HS-5 (cell line): ENCODE measurements at regions not wholly inside any gene's neighbourhood (a gene's known extent, or its start where the extent isn't known, plus 50 kb on each side); places are given as distances from the start of the nearest gene placed in this dataset.
"Not testable (repeated sequence)": the region's sequence is repeated elsewhere in the genome, so short reads cannot be mapped to it uniquely, and the experiment has no call there.

Experiments
- DNase-seq: peaks from one replicate; pipeline ENCODE4 v3.0.0-alpha.2; 2012; ENCODE audit warnings: low read depth

DNA sequence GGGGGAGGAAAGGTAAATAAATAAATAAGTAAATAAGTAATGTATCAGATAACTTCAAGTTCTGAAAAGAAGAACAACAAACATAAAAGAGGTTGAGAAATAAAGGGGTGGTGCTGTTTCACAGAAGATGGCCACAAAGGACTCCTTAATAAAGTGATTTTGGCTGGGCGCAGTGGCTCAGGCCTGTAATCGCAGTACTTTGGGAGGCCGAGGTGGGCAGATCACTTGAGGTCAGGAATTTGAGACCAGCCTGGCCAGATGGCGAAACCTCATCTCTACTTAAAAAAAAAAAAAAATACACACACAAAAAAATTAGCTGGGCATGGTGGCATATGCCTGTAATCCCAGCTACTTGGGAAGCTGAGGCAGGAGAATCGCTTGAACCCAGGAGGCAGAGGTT lies 315.5 kb downstream of the MIAT start:
- DNase-seq: not testable (repeated sequence)

DNA sequence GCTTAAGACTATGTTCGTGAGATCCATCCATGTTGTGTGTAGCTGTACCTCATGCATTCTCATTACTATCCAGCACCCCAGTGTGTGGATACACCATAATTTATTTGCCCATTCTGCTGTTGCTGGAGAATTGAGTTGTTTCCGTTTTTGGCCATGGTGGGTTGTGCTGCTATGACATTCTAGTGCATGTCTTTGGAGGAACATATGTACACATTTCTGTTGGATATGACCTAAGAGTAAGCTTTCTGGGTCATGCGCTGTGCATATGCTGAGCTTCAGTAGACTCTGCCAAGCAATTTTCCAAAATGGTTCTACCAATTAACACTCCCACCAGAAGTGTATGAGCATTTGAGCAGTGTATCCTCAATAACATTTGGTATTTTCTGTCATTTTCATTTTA lies 316.6 kb downstream of the MIAT start:
- DNase-seq: no peak

DNA sequence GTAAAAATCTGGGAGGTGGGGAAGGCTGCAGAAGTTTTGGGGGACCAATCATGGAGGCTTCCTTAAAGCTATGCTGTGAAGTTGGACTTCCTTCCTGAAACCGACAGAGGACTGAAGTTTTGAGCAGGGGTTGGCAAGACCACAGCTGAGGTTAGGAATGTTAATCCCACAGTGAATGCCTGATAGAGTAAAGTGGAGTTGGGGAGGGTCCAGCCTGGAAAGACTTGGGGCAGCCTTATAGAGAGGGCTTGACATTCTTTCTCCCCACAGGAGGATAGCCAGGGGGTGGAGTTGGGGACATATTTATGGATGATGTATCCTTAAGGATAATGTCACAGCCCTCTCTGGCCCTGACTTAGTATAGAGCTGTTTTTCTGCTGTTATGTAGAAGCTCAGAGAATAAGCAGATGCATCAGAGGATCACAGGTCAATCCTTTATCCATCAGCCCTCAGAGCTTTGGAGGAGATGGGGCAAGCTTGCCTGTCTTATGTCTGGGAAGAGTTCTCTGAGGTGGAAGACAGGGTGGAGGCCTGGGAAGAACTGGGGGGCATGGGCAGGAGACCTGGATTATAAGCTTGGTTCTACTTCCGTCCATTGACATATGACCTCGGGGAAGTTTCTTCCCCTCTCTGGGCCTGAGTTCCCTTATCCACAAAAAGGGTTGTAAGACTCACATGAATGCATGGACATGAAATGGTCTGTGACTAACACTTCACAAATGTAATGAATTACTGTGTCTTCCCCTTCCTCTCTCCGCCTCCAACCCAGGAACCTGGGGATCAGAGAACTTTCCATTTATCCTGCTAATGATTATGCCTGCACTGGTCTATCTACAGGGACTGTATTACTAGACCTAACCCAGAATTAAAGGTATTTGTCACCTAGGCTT lies 317.8 kb downstream of the MIAT start:
- DNase-seq: no peak

- no peak for DNase-seq
These were observed 318.5 kb downstream of the MIAT start for GRCh38 chr22:26975865-26976264.

DNA sequence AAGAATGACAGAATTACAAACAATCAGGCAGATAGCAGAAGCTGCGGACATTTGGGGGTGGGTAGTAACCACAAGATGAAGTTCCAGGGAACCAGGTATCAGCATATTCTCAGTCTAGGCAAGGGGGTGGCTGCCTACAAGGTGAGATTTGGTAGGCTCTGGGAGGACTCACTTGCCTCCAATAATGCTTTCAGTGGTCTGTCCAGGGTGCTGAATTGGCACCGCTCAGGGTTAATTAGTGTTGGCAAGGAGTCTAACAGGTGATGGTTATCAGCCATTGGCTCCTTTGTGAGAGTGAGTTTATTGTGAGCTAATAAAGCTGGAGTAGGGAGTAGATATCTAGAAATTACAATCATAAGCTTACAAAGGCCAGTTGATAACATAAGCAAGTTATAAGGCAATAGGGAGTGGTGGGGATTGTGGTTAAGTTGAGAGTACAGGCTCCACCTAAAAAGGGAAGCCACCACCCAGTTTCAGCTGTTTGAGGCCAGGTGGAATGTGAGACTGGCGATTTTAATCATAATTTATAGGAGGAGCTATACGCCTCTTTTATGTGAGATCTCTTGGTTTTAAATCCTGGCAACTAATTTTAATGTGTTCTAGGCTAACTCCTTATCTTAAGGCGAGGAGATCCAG lies 320.5 kb downstream of the MIAT start:
- no peak for DNase-seq

DNA sequence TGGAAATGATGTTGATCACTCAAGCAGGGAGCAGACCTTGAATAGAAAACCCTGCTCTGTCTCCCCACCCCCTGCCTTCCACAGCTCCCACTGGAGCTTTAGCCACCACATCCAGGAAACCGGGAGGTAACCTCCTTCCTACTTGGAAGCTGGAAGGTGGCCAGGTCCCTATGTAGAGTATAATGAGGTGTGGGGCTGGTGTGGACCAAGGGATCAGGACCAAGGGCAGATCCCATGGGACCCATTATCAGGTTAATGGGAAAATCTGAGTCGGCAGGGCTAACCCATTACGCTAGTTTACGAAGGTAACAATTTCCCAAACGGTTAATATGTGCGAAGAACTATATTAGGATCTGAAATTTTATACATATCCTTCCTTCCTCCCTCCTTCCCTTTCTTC lies 321.9 kb downstream of the MIAT start:
- DNase-seq: no peak

DNA sequence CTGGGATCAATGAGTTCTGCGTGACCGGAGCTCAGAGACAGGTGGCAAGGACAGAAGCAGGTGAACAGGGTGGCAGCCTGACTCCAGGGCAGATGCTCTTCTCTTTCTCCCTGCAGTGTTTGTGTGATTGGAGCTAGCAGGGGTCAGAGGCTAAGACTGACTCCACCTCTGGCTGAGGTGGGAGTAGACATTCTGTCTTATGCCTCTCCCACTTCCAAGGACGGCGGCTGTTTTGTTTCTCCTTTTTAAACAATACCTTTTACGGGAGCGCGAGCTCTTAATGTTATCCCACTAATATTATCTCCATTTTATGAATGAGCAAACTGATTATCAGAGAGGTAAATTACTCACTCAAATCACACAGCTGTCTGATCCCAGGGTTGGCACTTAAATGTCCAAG lies 323.7 kb downstream of the MIAT start:
- no peak for DNase-seq

DNA sequence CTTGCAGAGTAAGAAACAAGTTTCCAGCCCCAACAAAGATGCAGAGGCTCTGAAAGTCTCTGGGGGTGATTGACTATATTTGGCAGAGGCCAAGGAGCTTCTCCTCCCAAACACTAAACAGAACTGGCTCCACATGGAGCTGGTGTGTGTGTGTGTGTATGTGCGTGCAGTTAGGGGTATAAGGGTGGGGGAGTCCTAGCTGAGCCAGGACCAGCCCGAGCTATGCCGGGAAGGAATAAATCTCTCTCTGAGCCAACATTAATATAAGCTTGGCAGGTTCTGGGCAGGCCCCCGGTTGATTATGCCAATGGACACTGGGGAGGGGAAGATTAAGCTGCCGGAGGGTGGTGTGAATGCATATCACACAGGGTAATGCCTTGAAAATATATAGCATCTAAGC lies 324.2 kb downstream of the MIAT start:
- no peak for DNase-seq

GRCh38 chr22:26983311-26983710 lies 325.9 kb downstream of the MIAT start:
- no peak for DNase-seq

- DNase-seq: no peak
These were observed 327.8 kb downstream of the MIAT start for GRCh38 chr22:26985206-26985605.

DNA sequence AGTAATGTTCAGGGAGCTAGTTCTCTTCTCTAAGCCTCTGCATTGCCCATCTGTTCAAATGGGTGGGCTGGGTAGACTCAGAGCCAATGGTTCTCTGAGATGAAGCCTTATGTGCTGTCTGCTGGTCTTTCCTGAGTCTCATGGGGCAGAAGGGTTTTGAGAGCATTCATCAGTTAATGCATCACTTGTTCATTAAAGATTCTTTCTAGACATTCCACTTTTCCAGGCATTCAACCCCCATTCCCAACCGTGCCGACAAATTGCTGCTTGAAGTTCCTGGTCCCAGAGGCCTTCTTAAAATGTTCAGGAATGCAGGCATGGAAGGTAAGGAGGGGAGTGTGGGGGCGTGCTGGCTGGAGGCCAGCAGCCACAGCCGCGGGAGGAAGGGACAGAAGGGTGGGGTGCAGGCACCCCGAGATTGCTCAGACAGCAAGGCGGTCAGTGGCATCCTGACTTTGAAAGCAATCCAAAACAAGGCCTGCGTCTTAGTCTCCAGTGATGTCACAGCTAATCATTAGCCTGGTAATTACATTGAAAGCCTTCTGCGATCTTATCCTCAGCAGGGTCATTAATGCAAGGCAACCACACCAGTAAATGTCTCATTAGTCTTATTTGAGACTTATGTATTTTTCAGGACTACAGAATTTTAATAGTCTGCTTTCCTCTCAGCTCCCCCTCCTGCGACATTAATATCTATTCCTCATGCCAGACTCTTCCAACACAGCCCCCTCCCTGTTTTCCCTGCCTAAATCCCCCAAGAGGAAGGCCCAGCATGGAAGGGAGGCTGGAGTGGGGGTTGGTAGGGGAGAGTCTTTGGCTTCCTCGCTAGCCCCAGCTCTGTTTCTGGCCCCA lies 328.8 kb downstream of the MIAT start:
- no peak for DNase-seq

GRCh38 chr22:26986884-26987283 lies 329.5 kb downstream of the MIAT start:
- no peak for DNase-seq

DNA sequence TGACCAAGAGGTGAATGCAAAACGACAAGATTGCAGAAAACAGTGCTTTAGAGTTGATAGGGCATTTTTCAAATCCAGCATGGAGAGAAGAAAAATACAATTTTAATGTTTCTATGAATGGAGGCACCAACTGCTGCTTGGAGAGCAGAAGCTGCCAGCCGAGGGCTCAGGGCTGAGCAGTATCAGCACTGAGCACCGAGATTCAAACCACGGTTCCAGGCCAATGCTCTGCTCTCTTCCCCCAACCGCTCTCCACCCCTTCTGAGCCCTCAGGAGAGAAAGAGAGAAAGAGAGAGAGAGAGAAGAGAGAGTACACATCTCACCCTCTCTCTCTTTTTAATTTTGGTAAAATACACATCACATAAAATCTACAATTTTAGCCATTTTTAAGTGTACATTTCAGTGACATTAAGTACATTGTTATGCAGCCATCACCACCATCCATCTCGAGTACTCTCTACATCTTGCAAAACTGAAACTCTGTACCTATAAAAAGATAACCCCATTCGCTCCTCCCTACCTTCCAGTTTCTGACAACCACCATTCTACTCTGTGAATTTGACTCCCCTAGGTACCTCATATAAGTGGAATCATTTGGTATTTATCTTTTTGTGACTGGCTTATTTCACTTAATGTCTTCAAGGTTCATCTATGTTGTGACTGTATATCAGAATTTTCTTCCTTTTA lies 333.3 kb downstream of the MIAT start:
- DNase-seq: no peak

GRCh38 chr22:26992556-26992955 lies 335.2 kb downstream of the MIAT start:
- DNase-seq: no peak

- DNase-seq: no peak
These were observed 336.5 kb downstream of the MIAT start for GRCh38 chr22:26993886-26994285.

GRCh38 chr22:26994801-26995200 lies 337.4 kb downstream of the MIAT start:
- DNase-seq: no peak

GRCh38 chr22:26995235-26995634 lies 337.8 kb downstream of the MIAT start:
- no peak for DNase-seq

DNA sequence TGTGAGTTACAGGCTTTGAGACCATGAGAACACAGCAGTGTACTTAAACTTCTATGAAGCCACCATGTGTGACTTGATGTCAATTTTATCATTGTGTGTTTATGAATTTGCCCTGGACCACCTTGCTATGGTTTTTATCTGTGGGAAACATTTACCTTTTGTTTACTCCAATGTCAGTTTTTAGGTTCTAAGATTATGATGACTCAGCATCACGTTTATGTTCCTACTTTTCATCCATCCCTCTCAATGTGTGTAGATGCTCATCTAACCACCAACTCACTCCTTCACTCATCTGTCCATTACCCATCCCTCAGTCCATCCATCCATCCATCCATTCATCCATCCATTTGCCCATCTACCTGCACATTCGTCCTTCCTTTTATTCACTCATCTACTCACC lies 338.8 kb downstream of the MIAT start:
- DNase-seq: no peak

- no peak for DNase-seq
These were observed 340.7 kb downstream of the MIAT start for GRCh38 chr22:26998129-26998528.

GRCh38 chr22:26998716-26999115 lies 341.3 kb downstream of the MIAT start:
- DNase-seq: no peak

DNA sequence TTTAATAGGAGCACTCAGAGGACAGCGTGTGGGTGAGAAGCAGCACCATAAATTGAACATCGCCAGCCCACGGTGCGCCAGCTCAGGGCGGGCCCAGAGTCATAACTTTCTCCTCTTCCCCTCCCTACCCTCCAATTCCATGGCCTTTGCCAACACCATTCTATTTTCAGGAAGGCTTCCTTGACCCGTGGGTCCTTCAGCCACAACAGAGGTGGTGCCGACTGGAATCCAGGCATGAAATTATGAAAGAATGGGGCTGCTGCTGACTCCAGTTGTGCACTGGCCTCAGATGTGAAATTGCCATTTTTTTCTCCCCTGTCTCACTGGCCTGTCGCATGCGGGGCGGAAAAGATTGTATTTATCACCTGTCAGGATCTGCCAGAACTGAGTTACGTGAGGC lies 345.9 kb downstream of the MIAT start:
- DNase-seq: no peak

- no peak for DNase-seq
These were observed 347.0 kb downstream of the MIAT start for GRCh38 chr22:27004434-27004833.
